Right lobe of liver (tissue), 6 donors: ENCODE measurements at regions not wholly inside any gene's neighbourhood (a gene's known extent, or its start where the extent isn't known, plus 50 kb on each side); places are given as distances from the start of the nearest gene placed in this dataset.

Experiments used
- ATAC-seq, 4 donors: fragments of 200-7000 bp; cut with Tn5 transposase; one replicate each; pipeline ENCODE4 v1.9.1; 2020; ENCODE audit warnings: mild to moderate bottlenecking in 4 of 4, moderate library complexity in 4 of 4
- DNase-seq, 3 donors: peaks; one replicate each; pipeline ENCODE4 v3.0.0-alpha.2; 2020
- H3K27ac ChIP-seq, 3 donors: fragments of 200-600 bp; one replicate each; pipeline ENCODE4 v1.8.0; 2022
- H3K27me3 ChIP-seq, 2 donors: fragments of 200-600 bp; one replicate each; pipeline ENCODE4 v1.8.0; 2022
- H3K36me3 ChIP-seq, 4 donors: fragments of 200-600 bp; sonication (generic) in 1 of 4; one replicate each; pipeline versions ENCODE4 v1.5.1 to v1.8.0; 2017 to 2022; ENCODE audit warnings: control low read depth in 1 of 4
- H3K4me1 ChIP-seq, 4 donors: fragments of 200-600 bp; sonication (generic) in 1 of 4; one replicate each; pipeline versions ENCODE4 v1.5.1 to v1.8.0; 2017 to 2022; ENCODE audit warnings: control low read depth in 1 of 4
- H3K4me3 ChIP-seq, 3 donors: fragments of 200-600 bp; one replicate each; pipeline ENCODE4 v1.8.0; 2022
- H3K9me3 ChIP-seq, 4 donors: fragments of 200-600 bp; sonication (generic) in 1 of 4; one replicate each; pipeline versions ENCODE4 v1.5.1 to v1.8.0; 2017 to 2022; ENCODE audit warnings: control low read depth in 1 of 4
- CTCF ChIP-seq, 4 donors: fragments of 200-600 bp in 3 of 4; fragments of 450-650 bp in 1 of 4; IDR thresholded peaks; one replicate each; pipeline versions ENCODE4 v1.5.1 to v1.8.0; 2016 to 2022; ENCODE audit warnings: antibody characterized with exemption in 4 of 4, mild to moderate bottlenecking in 2 of 4
- POLR2A ChIP-seq: fragments of 450-650 bp; IDR thresholded peaks from one replicate; pipeline ENCODE4 v1.6.1; 2017; ENCODE audit warnings: antibody characterized with exemption, mild to moderate bottlenecking
- WGBS: methylation state at CpG from one replicate; pipeline ENCODE4 v1.1.6; 2018; ENCODE audit warnings: low coverage, low lambda C conversion rate; ENCODE audit not compliant: insufficient coverage; ENCODE audit errors: missing lambda C conversion rate; 5-methylcytosine and 5-hydroxymethylcytosine counted together
- intact Hi-C, 2 donors: fragments of 100-400 bp; cut with DNase I; formaldehyde crosslinking; loops; one replicate each; pipeline versions ENCODE4 v1.11.2 to v1.14.1; 2022
- donor health status: DM: no; HTN: yes; CAD: no.
- donor health status: DM: no; HTN: no; CAD: no.
- donor health status: DM: no; HTN: no; CAD: no.
- donor health status: DM: no; HTN: yes; CAD: no.
- donor health status: DM: no; HTN: yes; CAD: no.

- Histone ChIP-seq H3K4me1 (no peaks in the 10 kb centered on the region), H3K9me3 (no peaks in the 10 kb centered on the region), H3K36me3 (no peaks in the 10 kb centered on the region), H3K4me3 (no peak overlapping the region), H3K27ac (no peak overlapping the region), H3K27me3 (no peaks in the 10 kb centered on the region)
- ATAC-seq (no peak), DNase-seq (no peak)
- TF ChIP-seq CTCF (IDR thresholded peaks at IDR 0.05), result no peak
- no peak for TF ChIP-seq POLR2A
- 20% methylated on average over 3 of the region's 3 CpGs for WGBS
- intact Hi-C loops, result no loop called here
These were observed 1137.4 kb upstream of the CDH18 start for GRCh38 chr5:21125238-21125983.

- ATAC-seq (no peak), DNase-seq (no peak)
- intact Hi-C loops, result no loop called here
- no peaks in the 10 kb centered on the region for H3K36me3 ChIP-seq
- no peak overlapping the region for H3K27ac ChIP-seq
- no peaks in the 10 kb centered on the region for H3K9me3 ChIP-seq
- WGBS, result 80% methylated on average over 1 of the region's 1 CpG
- H3K4me3 ChIP-seq, result no peak overlapping the region
- TF ChIP-seq POLR2A (no peak), CTCF (IDR thresholded peaks at IDR 0.05) (no peak)
- no peaks in the 10 kb centered on the region for H3K27me3 ChIP-seq
- H3K4me1 ChIP-seq, result no peaks in the 10 kb centered on the region
These were observed 1133.2 kb upstream of the CDH18 start for GRCh38 chr5:21121213-21121612.

- 71% methylated on average over 1 of the region's 1 CpG for WGBS
- ATAC-seq, result no peak
- no peaks in the 10 kb centered on the region for H3K9me3 ChIP-seq
- no peak for TF ChIP-seq POLR2A
- TF ChIP-seq CTCF (IDR thresholded peaks at IDR 0.05), result no peak
- no peaks in the 10 kb centered on the region for H3K36me3 ChIP-seq
- no peak overlapping the region for H3K4me3 ChIP-seq
- H3K27me3 ChIP-seq, result no peaks in the 10 kb centered on the region
- DNase-seq, result no peak
- no peak overlapping the region for H3K27ac ChIP-seq
- intact Hi-C loops, result no loop called here
- no peaks in the 10 kb centered on the region for H3K4me1 ChIP-seq
These were observed 1109.7 kb upstream of the CDH18 start for GRCh38 chr5:21097661-21098060.

DNA sequence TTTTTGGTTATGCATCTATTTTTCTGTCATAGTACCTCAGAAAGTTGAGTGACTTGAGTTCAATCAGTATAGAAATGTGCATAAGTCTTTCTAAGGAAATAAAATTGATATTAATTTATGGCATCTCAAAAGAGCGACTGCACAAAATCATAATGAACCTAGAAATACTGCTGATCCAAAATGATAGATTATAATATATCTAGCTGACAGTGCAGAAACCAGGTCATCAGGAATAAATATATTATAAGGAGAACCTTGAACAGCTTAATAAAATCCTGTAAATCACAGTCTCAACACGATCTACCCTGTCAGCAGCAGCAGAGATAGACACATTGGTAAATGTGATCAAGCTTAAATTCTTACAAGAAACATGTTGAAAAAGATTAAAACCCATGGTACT is 1106.6 kb upstream of the CDH18 start:
- ATAC-seq (no peak), DNase-seq (no peak)
- no peak overlapping the region for H3K4me3 ChIP-seq
- H3K27me3 ChIP-seq, result no peaks in the 10 kb centered on the region
- no peaks in the 10 kb centered on the region for H3K4me1 ChIP-seq
- intact Hi-C loops, result no loop called here
- no peaks in the 10 kb centered on the region for H3K36me3 ChIP-seq
- no peak overlapping the region for H3K27ac ChIP-seq
- no peaks in the 10 kb centered on the region for H3K9me3 ChIP-seq
- TF ChIP-seq POLR2A (no peak), CTCF (IDR thresholded peaks at IDR 0.05) (no peak)
- WGBS, result 46% methylated on average over 2 of the region's 2 CpGs
